HEK293 (cell line): ENCODE measurements at regions not wholly inside any gene's neighbourhood (a gene's known extent, or its start where the extent isn't known, plus 50 kb on each side); places are given as distances from the start of the nearest gene placed in this dataset.

Source experiments
- CTCF ChIA-PET: fragments of 350-600 bp; formaldehyde crosslinking; extraction: SDS; loops from one replicate; lab custom pipeline; 2021; ENCODE audit warnings: antibody characterized with exemption; lab: Yijun Ruan, JAX
- POLR2A ChIA-PET: fragments of 300-600 bp; formaldehyde crosslinking; extraction: SDS; loops from one replicate; lab custom pipeline; 2020; ENCODE audit warnings: antibody characterized with exemption, inconsistent platforms; lab: Yijun Ruan, JAX
- H3K27ac ChIP-seq: fragments of 200-500 bp; sonication (Bioruptor generic); 2 replicates; pipeline ENCODE4 v1.5.1; 2014; ENCODE audit warnings: low read depth, low read length, control low read depth, inconsistent platforms; ENCODE audit errors: extremely low read depth
- H3K36me3 ChIP-seq, 2 experiments: fragments of 200-500 bp in 1 of 2; sonication (Bioruptor generic) in 1 of 2; 1 replicate in 1 of 2; 2 replicates in 1 of 2; pipeline ENCODE4 v1.5.1; 2014 to 2017; ENCODE audit warnings: inconsistent platforms in 2 of 2, low read length in 2 of 2; ENCODE audit not compliant: control insufficient read depth in 2 of 2, insufficient read depth in 1 of 2
- H3K4me1 ChIP-seq: fragments of 200-500 bp; sonication (Bioruptor generic); 2 replicates; pipeline ENCODE4 v1.5.1; 2014; ENCODE audit warnings: mild to moderate bottlenecking, low read length, inconsistent platforms; ENCODE audit not compliant: control insufficient read depth, insufficient read depth
- H3K4me3 ChIP-seq: 2 replicates; pipeline ENCODE4 v1.5.1; 2011; ENCODE audit warnings: low read depth, mild to moderate bottlenecking, control low read depth, low read length, moderate library complexity
- H3K9me3 ChIP-seq: fragments of 200-500 bp; sonication (Bioruptor generic); 2 replicates; pipeline ENCODE4 v1.5.1; 2014; ENCODE audit warnings: low read depth, low read length, inconsistent platforms; ENCODE audit not compliant: control insufficient read depth, insufficient read depth
- ELK4 ChIP-seq: IDR thresholded peaks from 2 replicates; pipeline ENCODE4 v1.6.1; 2011; ENCODE audit warnings: mild to moderate bottlenecking, low read depth, low read length, borderline replicate concordance
- PRDM10 ChIP-seq: fragments of 450-650 bp; formaldehyde crosslinking; IDR thresholded peaks from 2 replicates; pipeline ENCODE4 v1.5.1; 2016; ENCODE audit warnings: missing biosample characterization, missing genetic modification characterization
- SCRT1 ChIP-seq: fragments of 450-650 bp; formaldehyde crosslinking; IDR thresholded peaks from 2 replicates; pipeline ENCODE4 v1.5.1; 2016; ENCODE audit warnings: missing biosample characterization, missing genetic modification characterization, borderline replicate concordance
- ZBTB20 ChIP-seq: fragments of 450-650 bp; formaldehyde crosslinking; IDR thresholded peaks from 2 replicates; pipeline ENCODE4 v1.5.1; 2016; ENCODE audit warnings: missing biosample characterization, missing genetic modification characterization
- ZEB2 ChIP-seq: fragments of 450-650 bp; formaldehyde crosslinking; IDR thresholded peaks from 2 replicates; pipeline ENCODE4 v1.5.1; 2016; ENCODE audit warnings: missing biosample characterization, missing genetic modification characterization
- ZNF112 ChIP-seq: fragments of 450-650 bp; formaldehyde crosslinking; IDR thresholded peaks from 2 replicates; pipeline ENCODE4 v1.5.0; 2017; ENCODE audit warnings: missing biosample characterization, missing genetic modification characterization
- ZNF174 ChIP-seq: fragments of 450-650 bp; formaldehyde crosslinking; IDR thresholded peaks from 2 replicates; pipeline ENCODE4 v1.5.0; 2017; ENCODE audit warnings: missing biosample characterization, mild to moderate bottlenecking, missing genetic modification characterization
- ZNF19 ChIP-seq: fragments of 450-650 bp; formaldehyde crosslinking; IDR thresholded peaks from 2 replicates; pipeline ENCODE4; 2016; ENCODE audit warnings: missing biosample characterization, missing genetic modification characterization, low read depth
- ZNF274 ChIP-seq, 2 experiments: fragments of 200-500 bp in 1 of 2; fragments of 450-650 bp in 1 of 2; sonication (Bioruptor generic) in 1 of 2; formaldehyde crosslinking in 1 of 2; IDR thresholded peaks; 2 replicates each; pipeline versions ENCODE4 v1.5.1 to v1.6.1; 2014 to 2016; ENCODE audit warnings: borderline replicate concordance in 1 of 2, inconsistent platforms in 1 of 2, low read length in 1 of 2, missing biosample characterization in 1 of 2, missing genetic modification characterization in 1 of 2
- ZNF521 ChIP-seq: fragments of 450-650 bp; formaldehyde crosslinking; IDR thresholded peaks from 2 replicates; pipeline ENCODE4 v1.5.1; 2017; ENCODE audit warnings: missing biosample characterization, mild to moderate bottlenecking, missing genetic modification characterization
- ZNF645 ChIP-seq: fragments of 450-650 bp; formaldehyde crosslinking; IDR thresholded peaks from 2 replicates; pipeline ENCODE4; 2016; ENCODE audit warnings: missing biosample characterization, missing genetic modification characterization
- ZNF701 ChIP-seq: fragments of 450-650 bp; formaldehyde crosslinking; IDR thresholded peaks from 2 replicates; pipeline ENCODE4 v1.5.1; 2016; ENCODE audit warnings: missing biosample characterization, missing genetic modification characterization
- ZNF704 ChIP-seq: fragments of 450-650 bp; formaldehyde crosslinking; IDR thresholded peaks from 2 replicates; pipeline ENCODE4 v1.5.1; 2016; ENCODE audit warnings: missing biosample characterization, missing genetic modification characterization
- ZNF747 ChIP-seq: fragments of 450-650 bp; formaldehyde crosslinking; IDR thresholded peaks from 2 replicates; pipeline ENCODE4 v1.5.1; 2016; ENCODE audit warnings: missing biosample characterization, missing genetic modification characterization
- ZNF830 ChIP-seq: fragments of 450-650 bp; IDR thresholded peaks from 2 replicates; pipeline ENCODE4 v1.5.0; 2018; ENCODE audit warnings: missing biosample characterization, missing genetic modification characterization, low read depth, mild to moderate bottlenecking, moderate library complexity
- ZXDB ChIP-seq: fragments of 450-650 bp; formaldehyde crosslinking; IDR thresholded peaks from 2 replicates; pipeline ENCODE4 v1.5.1; 2016; ENCODE audit warnings: missing biosample characterization, missing genetic modification characterization
- TF ChIP-seq, protein P1 (sequence below): fragments of 450-650 bp; formaldehyde crosslinking; IDR thresholded peaks from 2 replicates; pipeline ENCODE4 v1.5.1; 2016; ENCODE audit warnings: missing biosample characterization, missing genetic modification characterization
- TF ChIP-seq, protein P2 (sequence below): fragments of 450-650 bp; formaldehyde crosslinking; IDR thresholded peaks from 2 replicates; pipeline ENCODE4 v1.5.1; 2016; ENCODE audit warnings: missing biosample characterization, missing genetic modification characterization

- TF ChIP-seq, protein P1, sequence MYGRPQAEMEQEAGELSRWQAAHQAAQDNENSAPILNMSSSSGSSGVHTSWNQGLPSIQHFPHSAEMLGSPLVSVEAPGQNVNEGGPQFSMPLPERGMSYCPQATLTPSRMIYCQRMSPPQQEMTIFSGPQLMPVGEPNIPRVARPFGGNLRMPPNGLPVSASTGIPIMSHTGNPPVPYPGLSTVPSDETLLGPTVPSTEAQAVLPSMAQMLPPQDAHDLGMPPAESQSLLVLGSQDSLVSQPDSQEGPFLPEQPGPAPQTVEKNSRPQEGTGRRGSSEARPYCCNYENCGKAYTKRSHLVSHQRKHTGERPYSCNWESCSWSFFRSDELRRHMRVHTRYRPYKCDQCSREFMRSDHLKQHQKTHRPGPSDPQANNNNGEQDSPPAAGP (tag by site-specific recombination): no peak
- TF ChIP-seq ZNF19 (tag by site-specific recombination): no peak
- no peak for TF ChIP-seq ZNF830
Observed at GRCh38 chr14:50003213-50004021, 110.5 kb downstream of the ARF6 start (continued).

GRCh38 chr14:50006141-50006540, 110.2 kb downstream of the VCPKMT start:
- Histone ChIP-seq H3K4me1 (peaks cover 9% of the 10 kb centered on the region), H3K27ac (no peak overlapping the region)
- TF ChIP-seq ZNF645 (tag by site-specific recombination): no peak
- no peak for TF ChIP-seq ZXDB (tag by site-specific recombination)
- TF ChIP-seq ZNF521 (tag by site-specific recombination): no peak
- TF ChIP-seq ZEB2: no peak
- no peak for TF ChIP-seq ZNF112
- no peak for TF ChIP-seq ZNF701 (tag by site-specific recombination)
- no peak for TF ChIP-seq SCRT1 (tag by site-specific recombination)
- no peak for TF ChIP-seq ZNF747 (tag by site-specific recombination)
- no peak for TF ChIP-seq ELK4
- no peak for TF ChIP-seq ZBTB20 (tag by site-specific recombination)
- no peak for TF ChIP-seq PRDM10
- no peak for TF ChIP-seq ZNF174 (tag by site-specific recombination)
- TF ChIP-seq, protein P2, sequence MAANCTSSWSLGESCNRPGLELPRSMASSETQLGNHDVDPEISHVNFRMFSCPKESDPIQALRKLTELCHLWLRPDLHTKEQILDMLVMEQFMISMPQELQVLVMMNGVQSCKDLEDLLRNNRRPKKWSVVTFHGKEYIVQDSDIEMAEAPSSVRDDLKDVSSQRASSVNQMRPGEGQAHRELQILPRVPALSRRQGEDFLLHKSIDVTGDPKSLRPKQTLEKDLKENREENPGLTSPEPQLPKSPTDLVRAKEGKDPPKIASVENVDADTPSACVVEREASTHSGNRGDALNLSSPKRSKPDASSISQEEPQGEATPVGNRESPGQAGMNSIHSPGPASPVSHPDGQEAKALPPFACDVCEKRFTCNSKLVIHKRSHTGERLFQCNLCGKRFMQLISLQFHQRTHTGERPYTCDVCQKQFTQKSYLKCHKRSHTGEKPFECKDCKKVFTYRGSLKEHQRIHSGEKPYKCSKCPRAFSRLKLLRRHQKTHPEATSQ (tag by site-specific recombination): no peak
- no peak for TF ChIP-seq ZNF704 (tag by site-specific recombination)
- no peak for TF ChIP-seq ZNF274 (IDR thresholded peaks at IDR 0.05; ENCODE audit: low read length)
- no peak for TF ChIP-seq ZNF274 (tag by site-specific recombination; IDR thresholded peaks at IDR 0.05; ENCODE audit: borderline replicate concordance)
- TF ChIP-seq, all 188 proteins: peak for 0
- Histone ChIP-seq H3K4me3 (no peak overlapping the region), H3K36me3 (no peaks in the 10 kb centered on the region), H3K9me3 (no peaks in the 10 kb centered on the region)
- CTCF ChIA-PET: no interaction called here
- POLR2A ChIA-PET: no interaction called here
